Astrocyte (in vitro differentiated cells and primary cell): ENCODE measurements at regions not wholly inside any gene's neighbourhood (a gene's known extent, or its start where the extent isn't known, plus 50 kb on each side); places are given as distances from the start of the nearest gene placed in this dataset.
A peak's percentile ranks its signal among the peaks of the same experiment; 100 is the strongest.

ENCODE experiments used
- DNase-seq: peaks from one replicate; pipeline ENCODE4 v3.0.0-alpha.2; 2010; ENCODE audit warnings: low read depth
- FAIRE-seq: peaks from 2 replicates; lab custom pipeline; 2011; peaks lifted over from hg19 to GRCh38; lab: Jason Lieb, UNC
- H2AFZ ChIP-seq: 2 replicates; pipeline ENCODE4 v1.6.0; 2012; ENCODE audit warnings: low read depth, low read length, inconsistent platforms
- H3K27ac ChIP-seq: 2 replicates; pipeline ENCODE4 v1.5.1; 2011; ENCODE audit warnings: low read depth, low read length, inconsistent platforms
- H3K27me3 ChIP-seq: 2 replicates; pipeline ENCODE4 v1.6.0; 2011; ENCODE audit warnings: low read length, inconsistent platforms; ENCODE audit not compliant: insufficient read depth
- H3K36me3 ChIP-seq: 2 replicates; pipeline ENCODE4 v1.5.1; 2011; ENCODE audit warnings: low read length, inconsistent platforms; ENCODE audit not compliant: insufficient read depth
- H3K4me1 ChIP-seq: 2 replicates; pipeline ENCODE4 v1.5.1; 2011; ENCODE audit warnings: low read length, inconsistent platforms; ENCODE audit not compliant: insufficient read depth
- H3K4me2 ChIP-seq: 2 replicates; pipeline ENCODE4 v1.6.0; 2012; ENCODE audit warnings: low read length, inconsistent platforms
- H3K4me3 ChIP-seq: 2 replicates; pipeline ENCODE4 v1.5.1; 2011; ENCODE audit warnings: low read depth, mild to moderate bottlenecking, low read length, inconsistent platforms; ENCODE audit not compliant: insufficient read depth
- H3K79me2 ChIP-seq: 2 replicates; pipeline ENCODE4 v1.6.0; 2012; ENCODE audit warnings: mild to moderate bottlenecking, low read length, inconsistent platforms; ENCODE audit not compliant: insufficient read depth
- H3K9ac ChIP-seq: 2 replicates; pipeline ENCODE4 v1.6.0; 2012; ENCODE audit warnings: mild to moderate bottlenecking, low read length, inconsistent platforms
- H3K9me3 ChIP-seq: 2 replicates; pipeline ENCODE4 v1.5.1; 2012; ENCODE audit warnings: low read depth, mild to moderate bottlenecking, low read length, inconsistent platforms; ENCODE audit not compliant: insufficient read depth
- H4K20me1 ChIP-seq: 2 replicates; pipeline ENCODE4 v1.6.0; 2012; ENCODE audit warnings: low read length, inconsistent platforms; ENCODE audit not compliant: insufficient read depth
- H3K27ac Mint-ChIP-seq: one replicate; pipeline ENCODE4 v1.8.0; 2021; ENCODE audit warnings: mild to moderate bottlenecking, mixed read lengths; ENCODE audit not compliant: unreplicated experiment
- H3K27me3 Mint-ChIP-seq: one replicate; pipeline ENCODE4 v1.8.0; 2021; ENCODE audit warnings: low read depth, mixed read lengths; ENCODE audit not compliant: unreplicated experiment
- H3K36me3 Mint-ChIP-seq: one replicate; pipeline ENCODE4 v1.8.0; 2021; ENCODE audit warnings: low read depth, mixed read lengths; ENCODE audit not compliant: unreplicated experiment
- H3K4me1 Mint-ChIP-seq: one replicate; pipeline ENCODE4 v1.8.0; 2021; ENCODE audit warnings: low read depth, mixed read lengths; ENCODE audit not compliant: unreplicated experiment
- H3K4me3 Mint-ChIP-seq: one replicate; pipeline ENCODE4 v1.8.0; 2021; ENCODE audit warnings: mild to moderate bottlenecking, moderate library complexity, mixed read lengths; ENCODE audit not compliant: unreplicated experiment
- H3K9me3 Mint-ChIP-seq: one replicate; pipeline ENCODE4 v1.8.0; 2021; ENCODE audit warnings: mild to moderate bottlenecking, mixed read lengths; ENCODE audit not compliant: unreplicated experiment
- EZH2 ChIP-seq: IDR thresholded peaks from 2 replicates; pipeline ENCODE4 v1.6.1; 2012; ENCODE audit warnings: mild to moderate bottlenecking, low read length, inconsistent platforms; ENCODE audit not compliant: insufficient read depth
- TF ChIP-seq, protein P1 (sequence below): IDR thresholded peaks from 2 replicates; pipeline ENCODE4 v1.5.1; 2011; ENCODE audit warnings: low read depth, mild to moderate bottlenecking, inconsistent platforms, low read length, moderate library complexity; ENCODE audit not compliant: insufficient read depth

DNA sequence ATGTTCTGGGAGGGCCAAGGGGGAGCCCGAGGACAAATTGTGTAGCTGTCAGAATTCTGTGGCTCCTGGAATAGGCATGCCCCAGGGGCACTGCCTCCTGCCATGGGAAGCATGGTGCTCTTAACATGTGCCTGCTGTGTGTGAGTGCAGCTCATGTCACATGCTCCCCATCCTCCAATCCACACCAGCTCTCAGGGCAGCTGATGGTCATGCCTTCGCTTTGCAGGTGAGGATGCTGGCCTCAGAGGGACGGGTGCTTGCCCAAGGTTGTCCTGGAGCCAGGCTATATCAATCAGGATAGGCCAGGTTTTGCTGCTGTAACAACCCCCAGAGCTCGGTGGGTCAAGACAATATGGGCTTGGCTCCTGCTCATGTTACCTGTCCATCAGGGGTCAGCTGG lies 303.4 kb downstream of the RPS24 start:
- Histone ChIP-seq H3K36me3 (no peaks in the 10 kb centered on the region), H3K27ac (peak overlapping the region; percentile 57), H3K4me3 (no peak overlapping the region), H3K9me3 (no peaks in the 10 kb centered on the region), H3K79me2 (no peaks in the 10 kb centered on the region), H2AFZ (peak overlapping the region; percentile 20), H3K4me2 (peak overlapping the region; percentile 57), H3K27me3 (no peaks in the 10 kb centered on the region), H3K4me1 (peaks cover 23% of the 10 kb centered on the region), H3K9ac (no peak overlapping the region), H4K20me1 (no peaks in the 10 kb centered on the region)
- peaks cover 34% of the 10 kb centered on the region for H3K27me3 Mint-ChIP-seq
- TF ChIP-seq, protein P1, sequence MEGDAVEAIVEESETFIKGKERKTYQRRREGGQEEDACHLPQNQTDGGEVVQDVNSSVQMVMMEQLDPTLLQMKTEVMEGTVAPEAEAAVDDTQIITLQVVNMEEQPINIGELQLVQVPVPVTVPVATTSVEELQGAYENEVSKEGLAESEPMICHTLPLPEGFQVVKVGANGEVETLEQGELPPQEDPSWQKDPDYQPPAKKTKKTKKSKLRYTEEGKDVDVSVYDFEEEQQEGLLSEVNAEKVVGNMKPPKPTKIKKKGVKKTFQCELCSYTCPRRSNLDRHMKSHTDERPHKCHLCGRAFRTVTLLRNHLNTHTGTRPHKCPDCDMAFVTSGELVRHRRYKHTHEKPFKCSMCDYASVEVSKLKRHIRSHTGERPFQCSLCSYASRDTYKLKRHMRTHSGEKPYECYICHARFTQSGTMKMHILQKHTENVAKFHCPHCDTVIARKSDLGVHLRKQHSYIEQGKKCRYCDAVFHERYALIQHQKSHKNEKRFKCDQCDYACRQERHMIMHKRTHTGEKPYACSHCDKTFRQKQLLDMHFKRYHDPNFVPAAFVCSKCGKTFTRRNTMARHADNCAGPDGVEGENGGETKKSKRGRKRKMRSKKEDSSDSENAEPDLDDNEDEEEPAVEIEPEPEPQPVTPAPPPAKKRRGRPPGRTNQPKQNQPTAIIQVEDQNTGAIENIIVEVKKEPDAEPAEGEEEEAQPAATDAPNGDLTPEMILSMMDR, result no peak
- TF ChIP-seq EZH2, result no peak
- H3K4me3 Mint-ChIP-seq, result no peak overlapping the region
- H3K27ac Mint-ChIP-seq, result no peak overlapping the region
- FAIRE-seq (no peak), DNase-seq (no peak)
- H3K36me3 Mint-ChIP-seq, result peaks cover 4% of the 10 kb centered on the region
- H3K4me1 Mint-ChIP-seq, result peaks cover 14% of the 10 kb centered on the region
- H3K9me3 Mint-ChIP-seq, result peaks cover 10% of the 10 kb centered on the region

DNA sequence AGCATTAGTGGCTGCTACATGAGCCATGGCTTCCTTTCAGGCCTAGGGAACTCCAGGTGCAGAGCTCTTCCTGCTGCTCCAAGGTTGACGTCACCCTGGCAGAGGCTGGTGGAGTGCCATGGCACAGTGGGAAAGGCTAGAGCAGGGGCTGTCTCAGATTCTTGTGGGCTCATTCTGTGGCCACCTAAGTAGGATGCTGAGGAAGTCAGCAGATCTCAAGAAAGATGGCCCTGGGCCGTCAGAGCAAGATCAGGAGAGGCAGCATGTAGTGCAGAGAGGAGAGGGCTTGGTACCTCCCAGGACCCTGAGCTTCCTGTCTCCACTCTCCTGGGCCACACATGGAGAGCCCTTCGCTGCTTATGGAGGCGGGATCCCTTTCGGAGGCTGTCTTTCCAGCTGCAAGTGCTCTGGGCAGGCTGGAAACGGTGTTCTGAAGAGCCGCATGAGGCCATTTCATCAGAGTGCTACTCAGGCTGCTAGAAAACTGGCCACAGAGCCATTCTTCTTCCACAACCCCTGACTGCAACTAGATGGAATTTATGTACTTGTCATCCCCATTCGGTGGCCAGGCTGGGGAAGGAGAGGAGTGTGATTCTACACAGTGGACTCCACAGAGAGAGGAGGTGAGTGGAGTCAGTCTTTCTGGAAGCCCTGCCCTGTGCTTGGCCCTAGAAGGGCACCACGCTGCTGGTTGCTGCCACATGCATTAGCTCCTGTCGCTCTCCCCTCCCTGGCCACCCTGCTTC lies 304.2 kb downstream of the RPS24 start:
- peaks cover 10% of the 10 kb centered on the region for H3K9me3 Mint-ChIP-seq
- TF ChIP-seq, protein P1, result no peak
- DNase-seq, result peak; percentile 47
- no peak overlapping the region for H3K27ac ChIP-seq
- peaks cover 34% of the 10 kb centered on the region for H3K27me3 Mint-ChIP-seq
- H3K36me3 Mint-ChIP-seq, result peaks cover 4% of the 10 kb centered on the region
- no peak overlapping the region for H3K27ac Mint-ChIP-seq
- no peaks in the 10 kb centered on the region for H3K79me2 ChIP-seq
- peaks cover 13% of the 10 kb centered on the region for H3K4me1 Mint-ChIP-seq
- H4K20me1 ChIP-seq, result no peaks in the 10 kb centered on the region
- H2AFZ ChIP-seq, result no peak overlapping the region
- H3K4me3 Mint-ChIP-seq, result no peak overlapping the region
- no peaks in the 10 kb centered on the region for H3K9me3 ChIP-seq
- H3K4me2 ChIP-seq, result no peak overlapping the region
- H3K9ac ChIP-seq, result no peak overlapping the region
- H3K4me3 ChIP-seq, result no peak overlapping the region
- no peaks in the 10 kb centered on the region for H3K36me3 ChIP-seq
- H3K4me1 ChIP-seq, result peaks cover 21% of the 10 kb centered on the region
- FAIRE-seq, result no peak
- H3K27me3 ChIP-seq, result peaks cover 4% of the 10 kb centered on the region

DNA sequence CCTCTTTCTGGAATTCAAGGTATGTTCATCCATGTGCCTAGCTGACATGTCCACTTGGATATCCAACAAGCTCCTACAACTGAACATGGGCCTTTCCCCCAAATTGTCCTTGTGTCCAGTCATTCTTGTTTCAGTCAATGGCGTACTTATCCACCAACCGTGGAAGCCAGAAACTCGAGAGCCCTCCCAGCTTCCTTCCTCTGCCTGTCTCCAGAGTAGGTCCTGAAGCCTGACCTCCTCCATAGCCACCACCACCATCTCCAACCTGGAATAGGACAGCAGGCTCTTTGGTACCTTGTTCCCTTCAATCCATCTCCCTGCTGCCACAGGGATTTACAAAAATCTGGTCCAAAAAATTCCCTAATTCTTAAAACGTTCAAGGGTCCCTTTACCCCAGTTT lies 305.1 kb downstream of the RPS24 start:
- no peak overlapping the region for H3K4me3 ChIP-seq
- no peak overlapping the region for H2AFZ ChIP-seq
- H3K9me3 Mint-ChIP-seq, result peaks cover 8% of the 10 kb centered on the region
- H3K27me3 ChIP-seq, result peaks cover 5% of the 10 kb centered on the region
- FAIRE-seq (no peak), DNase-seq (no peak)
- no peaks in the 10 kb centered on the region for H4K20me1 ChIP-seq
- no peak overlapping the region for H3K4me3 Mint-ChIP-seq
- H3K79me2 ChIP-seq, result no peaks in the 10 kb centered on the region
- no peak overlapping the region for H3K27ac ChIP-seq
- no peak overlapping the region for H3K9ac ChIP-seq
- no peak overlapping the region for H3K4me2 ChIP-seq
- H3K27ac Mint-ChIP-seq, result no peak overlapping the region
- TF ChIP-seq, protein P1, result no peak
- TF ChIP-seq EZH2, result no peak
- H3K4me1 Mint-ChIP-seq, result peaks cover 16% of the 10 kb centered on the region
- no peaks in the 10 kb centered on the region for H3K36me3 ChIP-seq
- no peaks in the 10 kb centered on the region for H3K9me3 ChIP-seq
- H3K4me1 ChIP-seq, result peaks cover 21% of the 10 kb centered on the region
- H3K27me3 Mint-ChIP-seq, result peaks cover 34% of the 10 kb centered on the region
- H3K36me3 Mint-ChIP-seq, result peaks cover 4% of the 10 kb centered on the region
